ENCODE measurements at regions not wholly inside any gene's neighbourhood (a gene's known extent, or its start where the extent isn't known, plus 50 kb on each side); places are given as distances from the start of the nearest gene placed in this dataset.
A peak's percentile ranks its signal among the peaks of the same experiment; 100 is the strongest.

DNA sequence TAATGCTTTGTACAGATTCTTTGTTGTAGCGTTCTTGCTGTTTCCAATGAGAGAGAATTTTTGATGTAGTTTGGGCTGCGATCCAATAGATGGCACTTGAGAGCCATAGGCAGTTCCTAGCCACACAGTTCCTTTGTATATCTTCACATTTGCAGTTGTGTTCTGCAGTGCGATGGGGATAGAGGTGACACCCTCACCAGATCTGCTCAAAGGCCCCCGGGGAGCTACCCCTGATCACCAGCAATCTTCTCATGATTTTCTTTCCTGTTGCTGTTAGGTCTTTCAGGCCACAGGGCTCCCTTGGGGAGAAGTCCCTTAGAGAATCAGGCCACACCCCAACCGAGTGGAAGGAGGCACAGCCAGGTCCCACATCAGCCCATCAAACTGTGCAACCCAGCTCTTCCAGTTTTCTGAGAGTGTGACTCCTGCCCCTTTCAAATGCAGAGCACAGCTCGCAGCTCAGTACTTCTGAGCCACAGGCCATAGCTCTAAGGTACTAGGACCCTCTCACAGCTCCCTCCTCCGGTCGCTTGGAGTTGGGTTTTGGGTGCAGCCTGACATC, 353.7 kb downstream of the SLCO4C1 start:
- DNase-seq (ENCODE audit: low read depth) = peak; percentile 56
- no peak overlapping the region for H3K4me3 ChIP-seq (ENCODE audit: low read length)
- TF ChIP-seq CTCF (IDR thresholded peaks at IDR 0.05; ENCODE audit: insufficient read depth, low read depth, low read length, missing control alignments) = peak; percentile 92

DNA sequence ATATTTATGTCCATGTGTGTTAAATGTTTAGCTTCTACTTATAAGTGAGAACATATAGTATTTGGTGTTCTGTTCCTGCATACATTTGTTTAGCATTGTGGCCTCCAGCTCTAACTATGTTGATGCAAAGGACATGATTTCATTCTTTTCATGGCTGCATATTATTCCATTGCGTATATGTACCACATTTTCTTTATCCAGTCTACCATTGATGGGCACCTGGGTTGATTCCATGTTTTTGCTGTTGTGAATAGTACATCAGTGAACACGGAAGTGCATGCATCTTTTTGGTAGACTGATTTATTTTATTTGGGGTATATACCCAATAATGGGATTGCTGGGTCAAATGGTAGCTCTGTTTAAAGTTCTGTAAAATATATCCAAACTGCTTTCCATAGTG, 359.0 kb downstream of the SLCO4C1 start:
- H3K4me3 ChIP-seq (ENCODE audit: low read length) = no peak overlapping the region
- no peak for DNase-seq (ENCODE audit: low read depth)
- no peak for TF ChIP-seq CTCF (IDR thresholded peaks at IDR 0.05; ENCODE audit: insufficient read depth, low read depth, low read length, missing control alignments)

DNA sequence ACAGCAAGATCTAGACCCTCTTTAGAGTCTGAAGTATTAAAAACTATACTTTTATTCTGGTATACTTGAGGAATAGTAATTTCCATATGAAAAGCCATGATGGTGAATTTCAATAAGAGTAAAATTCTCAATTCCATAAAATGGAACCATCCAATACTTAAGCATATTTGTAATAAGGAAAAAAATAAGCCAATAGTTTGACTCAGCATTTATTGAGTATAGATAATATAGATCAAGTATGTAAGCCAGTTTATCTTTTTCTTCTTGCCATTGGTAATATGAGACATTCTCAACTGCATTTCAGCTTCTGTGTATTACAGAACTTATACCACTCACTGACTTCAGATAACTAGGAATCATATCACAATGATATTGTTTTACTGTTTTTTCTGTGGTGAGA, 361.0 kb downstream of the SLCO4C1 start:
- no peak for TF ChIP-seq CTCF (IDR thresholded peaks at IDR 0.05; ENCODE audit: insufficient read depth, low read depth, low read length, missing control alignments)
- no peak for DNase-seq (ENCODE audit: low read depth)
- H3K4me3 ChIP-seq (ENCODE audit: low read length) = no peak overlapping the region

GRCh38 chr5:101932599-101932998, 363.5 kb downstream of the SLCO4C1 start:
- no peak for TF ChIP-seq CTCF (IDR thresholded peaks at IDR 0.05; ENCODE audit: insufficient read depth, low read depth, low read length, missing control alignments)
- H3K4me3 ChIP-seq (ENCODE audit: low read length) = no peak overlapping the region
- DNase-seq (ENCODE audit: low read depth) = no peak

DNA sequence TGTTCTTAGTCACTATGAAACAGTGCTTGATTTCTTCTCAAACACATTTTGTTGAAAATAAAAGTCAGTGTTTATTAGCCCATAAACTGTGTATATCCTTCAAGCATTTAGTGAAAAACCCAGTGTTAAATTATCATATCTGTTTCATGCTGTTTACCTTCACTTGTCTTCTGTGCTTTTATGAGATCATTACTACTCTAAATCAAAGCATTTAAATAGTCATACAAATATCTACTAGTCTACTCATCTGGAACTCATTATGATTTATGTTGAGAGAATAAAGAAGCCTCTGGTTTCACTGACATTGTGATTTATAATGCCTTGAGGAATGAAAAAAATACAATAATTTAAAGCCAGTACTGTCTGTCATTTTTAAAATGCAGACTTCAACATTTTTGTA, 366.5 kb downstream of the SLCO4C1 start:
- no peak for DNase-seq (ENCODE audit: low read depth)
- no peak overlapping the region for H3K4me3 ChIP-seq (ENCODE audit: low read length)
- no peak for TF ChIP-seq CTCF (IDR thresholded peaks at IDR 0.05; ENCODE audit: insufficient read depth, low read depth, low read length, missing control alignments)

GRCh38 chr5:101917166-101917565, 378.9 kb downstream of the SLCO4C1 start:
- TF ChIP-seq CTCF (IDR thresholded peaks at IDR 0.05; ENCODE audit: insufficient read depth, low read depth, low read length, missing control alignments) = no peak
- no peak overlapping the region for H3K4me3 ChIP-seq (ENCODE audit: low read length)
- DNase-seq (ENCODE audit: low read depth) = no peak

GRCh38 chr5:101915554-101915953, 380.5 kb downstream of the SLCO4C1 start:
- no peak for TF ChIP-seq CTCF (IDR thresholded peaks at IDR 0.05; ENCODE audit: insufficient read depth, low read depth, low read length, missing control alignments)
- DNase-seq (ENCODE audit: low read depth) = peak; percentile 2
- H3K4me3 ChIP-seq (ENCODE audit: low read length) = no peak overlapping the region
